PC-3 (cell line): ENCODE measurements at regions not wholly inside any gene's neighbourhood (a gene's known extent, or its start where the extent isn't known, plus 50 kb on each side); places are given as distances from the start of the nearest gene placed in this dataset.

Experiments used
- ATAC-seq: fragments of 200-7000 bp; cut with Tn5 transposase; 2 replicates; pipeline ENCODE4 v1.9.1; 2020; ENCODE audit warnings: mild to moderate bottlenecking, moderate library complexity
- BruUV-seq: library from RNA; stranded (reverse); fragments of 400-500 nt; replicated peaks from 2 replicates; lab custom pipeline; 2021; lab: Mats Ljungman, UMichigan
- CTCF ChIA-PET: fragments of 300-600 bp; sonication (Branson Sonifier 250); formaldehyde crosslinking; loops from one replicate; lab custom pipeline; 2022; ENCODE audit warnings: antibody characterized with exemption; lab: Charles Lee
- POLR2A ChIA-PET: fragments of 300-600 bp; sonication (Branson Sonifier 250); formaldehyde crosslinking; loops from one replicate; lab custom pipeline; 2022; ENCODE audit warnings: antibody characterized with exemption; ENCODE audit not compliant: unreplicated experiment; lab: Charles Lee
- DNase-seq: peaks from one replicate; pipeline ENCODE4 v3.0.0-alpha.2; 2015
- H2AFZ ChIP-seq: fragments of 300-600 bp; sonication (generic); 2 replicates; pipeline ENCODE4 v1.6.0; 2016; ENCODE audit warnings: antibody characterized with exemption, low read length
- H3F3A ChIP-seq: fragments of 300-600 bp; sonication (generic); one replicate; pipeline ENCODE4 v1.6.0; 2017; ENCODE audit warnings: antibody characterized with exemption, low read length, control low read depth, mild to moderate bottlenecking; ENCODE audit not compliant: unreplicated experiment
- H3K27ac ChIP-seq: fragments of 300-600 bp; sonication (generic); 2 replicates; pipeline ENCODE4 v1.5.1; 2016; ENCODE audit warnings: mild to moderate bottlenecking, low read length
- H3K27me3 ChIP-seq: fragments of 300-600 bp; sonication (generic); 2 replicates; pipeline ENCODE4 v1.6.1; 2016; ENCODE audit warnings: low read length, mixed read lengths
- H3K36me3 ChIP-seq: fragments of 300-600 bp; sonication (generic); 2 replicates; pipeline ENCODE4 v1.6.1; 2016; ENCODE audit warnings: low read depth, mixed run types, low read length, mixed read lengths
- H3K4me1 ChIP-seq: fragments of 300-600 bp; sonication (generic); 2 replicates; pipeline ENCODE4 v1.5.1; 2016; ENCODE audit warnings: low read length; ENCODE audit not compliant: insufficient read depth
- H3K4me2 ChIP-seq: fragments of 300-600 bp; sonication (generic); 2 replicates; pipeline ENCODE4 v1.6.0; 2016; ENCODE audit warnings: low read length
- H3K4me3 ChIP-seq: fragments of 300-600 bp; sonication (generic); 2 replicates; pipeline ENCODE4 v1.5.1; 2016; ENCODE audit warnings: mild to moderate bottlenecking, low read length, mixed read lengths
- H3K79me2 ChIP-seq: fragments of 300-600 bp; sonication (generic); 2 replicates; pipeline ENCODE4 v1.6.1; 2017; ENCODE audit warnings: low read length, mixed read lengths
- H3K9ac ChIP-seq: fragments of 300-600 bp; sonication (generic); 2 replicates; pipeline ENCODE4 v1.6.0; 2016; ENCODE audit warnings: mild to moderate bottlenecking, low read length
- H3K9me2 ChIP-seq: fragments of 300-600 bp; sonication (generic); replicated peaks from 2 replicates; pipeline ENCODE4 v1.6.1; 2016; ENCODE audit warnings: mixed run types, low read length, mixed read lengths
- H3K9me3 ChIP-seq: fragments of 300-600 bp; sonication (generic); 2 replicates; pipeline ENCODE4 v1.6.1; 2016; ENCODE audit warnings: low read length, mixed read lengths
- H4K20me1 ChIP-seq: fragments of 300-600 bp; sonication (generic); 2 replicates; pipeline ENCODE4 v1.6.1; 2016; ENCODE audit warnings: low read length, mixed read lengths
- CTCF ChIP-seq: fragments of 300-600 bp; sonication (generic); conservative IDR thresholded peaks from 2 replicates; pipeline ENCODE4 v1.5.1; 2017; ENCODE audit warnings: antibody characterized with exemption, low read depth, mild to moderate bottlenecking, low read length
- EZH2 ChIP-seq: fragments of 300-600 bp; sonication (generic); IDR thresholded peaks from one replicate; pipeline ENCODE4 v1.6.1; 2017; ENCODE audit warnings: antibody characterized with exemption, mild to moderate bottlenecking, low read length; ENCODE audit not compliant: unreplicated experiment
- EZH2phosphoT487 ChIP-seq: fragments of 300-600 bp; sonication (generic); IDR thresholded peaks from 2 replicates; pipeline ENCODE4 v1.6.1; 2018; ENCODE audit warnings: mild to moderate bottlenecking, antibody characterized with exemption, low read length, borderline replicate concordance
- intact Hi-C: fragments of 100-400 bp; cut with micrococcal nuclease; formaldehyde crosslinking; loops from 2 replicates; pipeline ENCODE4 v1.9.0; 2023

- H3F3A ChIP-seq: no peaks in the 10 kb centered on the region
- no TSS peak for BruUV-seq
- no peak overlapping the region for H3K9ac ChIP-seq
- TF ChIP-seq EZH2 (no peak), CTCF (no peak), EZH2phosphoT487 (no peak)
- H3K27me3 ChIP-seq: no peaks in the 10 kb centered on the region
- no peaks in the 10 kb centered on the region for H4K20me1 ChIP-seq
- intact Hi-C loops: loop anchor here (10.0 kb wide), 1 partner anchor 82 kb away; no protein-coding TSS in a partner anchor
- H3K36me3 ChIP-seq: no peaks in the 10 kb centered on the region
- ChIA-PET POLR2A (no interaction called here), CTCF (no interaction called here)
- no peaks in the 10 kb centered on the region for H3K9me3 ChIP-seq
- no peak overlapping the region for H3K4me3 ChIP-seq
- no peak overlapping the region for H3K4me2 ChIP-seq
- H3K27ac ChIP-seq: no peak overlapping the region
- H2AFZ ChIP-seq: no peak overlapping the region
- ATAC-seq: no peak
- H3K9me2 ChIP-seq: no peaks in the 10 kb centered on the region
- no peak for DNase-seq
- no peaks in the 10 kb centered on the region for H3K79me2 ChIP-seq
- H3K4me1 ChIP-seq: no peaks in the 10 kb centered on the region
These were observed 88.9 kb upstream of the NBEA start for GRCh38 chr13:34853161-34853560.

GRCh38 chr13:34857558-34858325, 84.3 kb upstream of the NBEA start:
- Histone ChIP-seq H4K20me1 (no peaks in the 10 kb centered on the region), H3K4me3 (no peak overlapping the region), H3F3A (no peaks in the 10 kb centered on the region), H3K27ac (no peak overlapping the region), H3K9ac (no peak overlapping the region), H2AFZ (no peak overlapping the region), H3K4me2 (no peak overlapping the region), H3K9me3 (no peaks in the 10 kb centered on the region), H3K27me3 (no peaks in the 10 kb centered on the region), H3K9me2 (no peaks in the 10 kb centered on the region), H3K79me2 (no peaks in the 10 kb centered on the region), H3K36me3 (no peaks in the 10 kb centered on the region), H3K4me1 (no peaks in the 10 kb centered on the region; the same call in 1 of the 2 replicates)
- DNase-seq (no peak), ATAC-seq (no peak)
- no peak for TF ChIP-seq EZH2
- TF ChIP-seq CTCF: no peak
- no peak for TF ChIP-seq EZH2phosphoT487
- intact Hi-C loops: loop anchor here (10.0 kb wide), 1 partner anchor 77 kb away; no protein-coding TSS in a partner anchor
- ChIA-PET CTCF (no interaction called here), POLR2A (no interaction called here)
- no TSS peak for BruUV-seq

- Histone ChIP-seq H3K9me3 (no peaks in the 10 kb centered on the region), H3K27ac (no peak overlapping the region), H3K4me1 (peaks cover 21% of the 10 kb centered on the region), H3K9me2 (no peaks in the 10 kb centered on the region), H3K4me2 (no peak overlapping the region), H3K4me3 (no peak overlapping the region), H4K20me1 (no peaks in the 10 kb centered on the region), H3K79me2 (no peaks in the 10 kb centered on the region), H3F3A (no peaks in the 10 kb centered on the region), H3K9ac (no peak overlapping the region), H2AFZ (no peak overlapping the region), H3K27me3 (no peaks in the 10 kb centered on the region), H3K36me3 (no peaks in the 10 kb centered on the region)
- no peak for TF ChIP-seq CTCF
- ChIA-PET CTCF (no interaction called here), POLR2A (no interaction called here)
- intact Hi-C loops: no loop called here
- no peak for DNase-seq
- no peak for ATAC-seq
- no TSS peak for BruUV-seq
These were observed 79.8 kb upstream of the NBEA start for GRCh38 chr13:34862311-34862710.
